Stimulated activated CD4-positive, alpha-beta T cell treated with anti-CD3 and anti-CD28 coated beads, Interleukin-15, amount 100 ng/mL, for 24 hours (primary cell): ENCODE measurements at regions not wholly inside any gene's neighbourhood (a gene's known extent, or its start where the extent isn't known, plus 50 kb on each side); places are given as distances from the start of the nearest gene placed in this dataset.

Experiments used
- DNase-seq: peaks from one replicate; pipeline ENCODE4 v3.0.0-alpha.2; 2020

GRCh38 chr6:164275773-164276172 lies 861.3 kb downstream of the QKI start:
- DNase-seq: no peak

GRCh38 chr6:164274493-164274892 lies 860.0 kb downstream of the QKI start:
- DNase-seq: no peak

- no peak for DNase-seq
Measured at GRCh38 chr6:164273491-164273890, 859.0 kb downstream of the QKI start.

- DNase-seq: no peak
Measured at GRCh38 chr6:164266851-164267250, 852.3 kb downstream of the QKI start.

- DNase-seq: no peak
Measured at GRCh38 chr6:164262348-164262747, 847.8 kb downstream of the QKI start.

- DNase-seq: no peak
Measured at GRCh38 chr6:164258421-164258820, 843.9 kb downstream of the QKI start.

- DNase-seq: no peak
Measured at GRCh38 chr6:164252948-164253347, 838.4 kb downstream of the QKI start.

- DNase-seq: no peak
Measured at GRCh38 chr6:164252291-164252690, 837.8 kb downstream of the QKI start.

GRCh38 chr6:164247106-164247505 lies 832.6 kb downstream of the QKI start:
- no peak for DNase-seq

GRCh38 chr6:164246082-164246481 lies 831.6 kb downstream of the QKI start:
- no peak for DNase-seq

GRCh38 chr6:164243949-164244348 lies 829.4 kb downstream of the QKI start:
- no peak for DNase-seq

GRCh38 chr6:164243012-164243610 lies 828.6 kb downstream of the QKI start:
- no peak for DNase-seq

- DNase-seq: no peak
Measured at GRCh38 chr6:164230804-164231203, 816.3 kb downstream of the QKI start.

GRCh38 chr6:164230259-164230658 lies 815.7 kb downstream of the QKI start:
- no peak for DNase-seq

- DNase-seq: no peak
Measured at GRCh38 chr6:164229716-164230115, 815.2 kb downstream of the QKI start.

GRCh38 chr6:164227952-164228522 lies 813.5 kb downstream of the QKI start:
- DNase-seq: no peak

- no peak for DNase-seq
Measured at GRCh38 chr6:164216839-164217238, 802.3 kb downstream of the QKI start.

- DNase-seq: no peak
Measured at GRCh38 chr6:164216368-164216767, 801.9 kb downstream of the QKI start.

- DNase-seq: no peak
Measured at GRCh38 chr6:164214066-164214465, 799.5 kb downstream of the QKI start.

- no peak for DNase-seq
Measured at GRCh38 chr6:164211254-164211653, 796.7 kb downstream of the QKI start.

GRCh38 chr6:164210783-164211182 lies 796.3 kb downstream of the QKI start:
- no peak for DNase-seq

- DNase-seq: no peak
Measured at GRCh38 chr6:164210323-164210722, 795.8 kb downstream of the QKI start.

- DNase-seq: no peak
Measured at GRCh38 chr6:164208371-164208770, 793.9 kb downstream of the QKI start.

GRCh38 chr6:164206807-164207423 lies 792.4 kb downstream of the QKI start:
- no peak for DNase-seq

GRCh38 chr6:164200071-164200470 lies 785.6 kb downstream of the QKI start:
- no peak for DNase-seq
